HCT116 (cell line): ENCODE measurements at regions not wholly inside any gene's neighbourhood (a gene's known extent, or its start where the extent isn't known, plus 50 kb on each side); places are given as distances from the start of the nearest gene placed in this dataset.

Experiments
- ATAC-seq: fragments of 200-7000 bp; cut with Tn5 transposase; 2 replicates; pipeline ENCODE4 v1.9.1; 2020; ENCODE audit warnings: mild to moderate bottlenecking, moderate library complexity
- BruUV-seq: library from RNA; stranded (reverse); fragments of 400-500 nt; replicated peaks from 2 replicates; lab custom pipeline; 2021; lab: Mats Ljungman, UMichigan
- CTCF ChIA-PET: fragments of 300-600 bp; sonication (Branson Sonifier 250); formaldehyde crosslinking; loops from one replicate; lab custom pipeline; 2021; ENCODE audit warnings: antibody characterized with exemption; lab: Charles Lee
- POLR2A ChIA-PET: fragments of 300-600, 350-600 bp; sonication (Branson Sonifier 250); formaldehyde crosslinking; loops from one replicate; lab custom pipeline; 2021; ENCODE audit warnings: antibody characterized with exemption; lab: Charles Lee
- RAD21 ChIA-PET, 2 experiments: fragments of 300-600 bp; sonication (Branson Sonifier 250); formaldehyde crosslinking; loops; one replicate each; lab custom pipeline; 2023; ENCODE audit warnings: low total read pairs in 2 of 2; ENCODE audit not compliant: uncharacterized antibody in 2 of 2, unreplicated experiment in 2 of 2, low non-redundant PET in 1 of 2; lab: Charles Lee
- DNase-seq: peaks from one replicate; pipeline ENCODE4 v3.0.0-alpha.2; 2010; ENCODE audit warnings: low read depth, low spot score
- H2AFZ ChIP-seq: fragments of 200-600 bp; shearing (Covaris generic), sonication (generic); 2 replicates; pipeline ENCODE4 v1.6.1; 2017; ENCODE audit warnings: low read depth, mixed run types, mixed read lengths, antibody characterized with exemption, low read length; ENCODE audit not compliant: poor library complexity, severe bottlenecking
- H3K27ac ChIP-seq: 2 replicates; pipeline ENCODE4 v1.5.1; 2012; ENCODE audit warnings: low read depth, low read length
- H3K27me3 ChIP-seq: fragments of 200-600 bp; sonication (generic); 2 replicates; pipeline ENCODE4 v1.6.1; 2016; ENCODE audit warnings: mixed run types, low read length, mixed read lengths; ENCODE audit not compliant: insufficient read depth
- H3K36me3 ChIP-seq, 2 experiments: fragments of 200-500 bp in 1 of 2; fragments of 200-600 bp in 1 of 2; sonication (Bioruptor generic) in 1 of 2; sonication (generic) in 1 of 2; 2 replicates each; pipeline versions ENCODE4 v1.5.1 to v1.6.1; 2014 to 2016; ENCODE audit warnings: low read length in 2 of 2, inconsistent platforms in 1 of 2, mixed read lengths in 1 of 2, mixed run types in 1 of 2; ENCODE audit not compliant: insufficient read depth in 2 of 2, control insufficient read depth in 1 of 2
- H3K4me1 ChIP-seq, 2 experiments: fragments of 200-600 bp in 1 of 2; sonication (generic) in 1 of 2; 2 replicates each; pipeline versions ENCODE4 v1.5.1 to v1.6.1; 2012 to 2017; ENCODE audit warnings: low read length in 2 of 2, inconsistent platforms in 1 of 2, mild to moderate bottlenecking in 1 of 2, mixed read lengths in 1 of 2, mixed run types in 1 of 2, moderate library complexity in 1 of 2; ENCODE audit not compliant: insufficient read depth in 2 of 2, control insufficient read depth in 1 of 2
- H3K4me2 ChIP-seq: fragments of 200-600 bp; sonication (generic); 2 replicates; pipeline ENCODE4 v1.6.1; 2017; ENCODE audit warnings: mixed run types, low read length, mixed read lengths
- H3K4me3 ChIP-seq, 2 experiments: fragments of 200-600 bp in 1 of 2; sonication (generic) in 1 of 2; replicated peaks in 1 of 2; 2 replicates each; pipeline ENCODE4 v1.5.1; 2011 to 2016; ENCODE audit warnings: low read length in 2 of 2, control low read depth in 1 of 2, low read depth in 1 of 2, mild to moderate bottlenecking in 1 of 2, mixed read lengths in 1 of 2, mixed run types in 1 of 2
- H3K79me2 ChIP-seq: fragments of 200-600 bp; sonication (generic); 2 replicates; pipeline ENCODE4 v1.6.1; 2017; ENCODE audit warnings: mild to moderate bottlenecking, mixed run types, low read length, moderate library complexity, mixed read lengths; ENCODE audit not compliant: insufficient read depth
- H3K9ac ChIP-seq: fragments of 200-600 bp; sonication (generic); 2 replicates; pipeline ENCODE4 v1.6.1; 2016; ENCODE audit warnings: low read length, mixed read lengths
- H3K9me2 ChIP-seq: fragments of 200-600 bp; sonication (generic), shearing (Covaris generic); 2 replicates; pipeline ENCODE4 v1.6.1; 2017; ENCODE audit warnings: mixed run types, mild to moderate bottlenecking, moderate library complexity; ENCODE audit not compliant: insufficient read depth
- H3K9me3 ChIP-seq, 2 experiments: fragments of 200-500 bp in 1 of 2; fragments of 200-600 bp in 1 of 2; sonication (Bioruptor generic) in 1 of 2; sonication (generic) in 1 of 2; 2 replicates each; pipeline ENCODE4 v1.6.1; 2014 to 2017; ENCODE audit warnings: low read length in 2 of 2, mixed read lengths in 2 of 2, inconsistent platforms in 1 of 2, low read depth in 1 of 2, mild to moderate bottlenecking in 1 of 2, mixed run types in 1 of 2, moderate library complexity in 1 of 2; ENCODE audit not compliant: control insufficient read depth in 1 of 2, insufficient read depth in 1 of 2
- H4K20me1 ChIP-seq: fragments of 200-600 bp; sonication (generic), shearing (Covaris generic); 2 replicates; pipeline ENCODE4 v1.6.1; 2017; ENCODE audit warnings: mixed run types, mild to moderate bottlenecking, moderate library complexity; ENCODE audit not compliant: insufficient read depth
- CBX3 ChIP-seq: IDR thresholded peaks from 2 replicates; pipeline ENCODE4 v1.6.1; 2012; ENCODE audit warnings: low read depth
- CEBPB ChIP-seq: IDR thresholded peaks from 2 replicates; pipeline ENCODE4 v1.6.1; 2012; ENCODE audit warnings: low read depth
- EGR1 ChIP-seq: IDR thresholded peaks from 2 replicates; pipeline ENCODE4 v1.6.1; 2012; ENCODE audit warnings: low read depth
- POLR2AphosphoS5 ChIP-seq: IDR thresholded peaks from 2 replicates; pipeline ENCODE4 v1.6.1; 2011; ENCODE audit warnings: mild to moderate bottlenecking, low read depth, low read length, moderate library complexity
- SRF ChIP-seq: IDR thresholded peaks from 2 replicates; pipeline ENCODE4 v1.6.1; 2012; ENCODE audit warnings: low read depth
- ZNF274 ChIP-seq: fragments of 200-500 bp; sonication (Bioruptor generic); IDR thresholded peaks from 2 replicates; pipeline ENCODE4 v1.6.1; 2014; ENCODE audit warnings: mild to moderate bottlenecking, low read depth, low read length, inconsistent platforms
- intact Hi-C: fragments of 100-400 bp; cut with micrococcal nuclease; formaldehyde crosslinking; loops from 2 replicates; pipeline ENCODE4 v1.10.0; 2022
- TF ChIP-seq, protein P1 (sequence below): IDR thresholded peaks from 2 replicates; pipeline ENCODE4 v1.6.1; 2012
- TF ChIP-seq, protein P2 (sequence below): IDR thresholded peaks from 2 replicates; pipeline ENCODE4 v1.6.1; 2012
- TF ChIP-seq, protein P3 (sequence below): IDR thresholded peaks from 2 replicates; pipeline ENCODE4 v1.6.1; 2011; ENCODE audit warnings: mild to moderate bottlenecking, low read length, moderate library complexity; ENCODE audit not compliant: insufficient replicate concordance; ENCODE audit errors: extremely low read depth

DNA sequence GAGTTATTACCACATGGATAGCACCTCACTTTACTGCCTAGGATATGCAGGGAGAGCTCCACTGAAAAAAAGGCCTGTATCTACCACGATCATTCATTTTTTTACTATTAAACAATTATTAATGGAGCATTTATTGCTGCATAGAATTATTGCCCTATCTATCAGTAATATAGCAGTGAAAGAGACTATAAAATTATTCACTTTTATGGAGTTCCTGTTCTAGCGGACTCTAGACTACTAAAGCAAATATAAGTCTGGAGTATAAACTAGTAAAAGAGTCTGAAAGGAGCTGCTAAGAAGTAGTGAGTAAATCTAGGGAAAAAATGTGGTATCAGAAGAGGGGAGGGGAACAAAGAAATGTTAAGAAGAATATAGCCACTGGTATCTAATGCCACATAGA is 150.4 kb upstream of the CYLC2 start:
- no TSS peak for BruUV-seq
- ChIA-PET POLR2A (no interaction called here), RAD21 (no interaction called here), CTCF (no interaction called here)
- H3K9ac ChIP-seq = no peak overlapping the region
- H3K27ac ChIP-seq = no peak overlapping the region
- no peaks in the 10 kb centered on the region for H3K9me2 ChIP-seq
- no peaks in the 10 kb centered on the region for H3K4me1 ChIP-seq
- DNase-seq (no peak), ATAC-seq (no peak)
- peaks cover 3 to 26% of the 10 kb centered on the region in 2 experiments; a peak in 2 of 4 replicates for H3K9me3 ChIP-seq
- TF ChIP-seq SRF = no peak
- TF ChIP-seq EGR1 = no peak
- TF ChIP-seq CBX3 = no peak
- no peak for TF ChIP-seq CEBPB
- TF ChIP-seq, protein P1, sequence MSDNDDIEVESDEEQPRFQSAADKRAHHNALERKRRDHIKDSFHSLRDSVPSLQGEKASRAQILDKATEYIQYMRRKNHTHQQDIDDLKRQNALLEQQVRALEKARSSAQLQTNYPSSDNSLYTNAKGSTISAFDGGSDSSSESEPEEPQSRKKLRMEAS = no peak
- TF ChIP-seq, protein P2, sequence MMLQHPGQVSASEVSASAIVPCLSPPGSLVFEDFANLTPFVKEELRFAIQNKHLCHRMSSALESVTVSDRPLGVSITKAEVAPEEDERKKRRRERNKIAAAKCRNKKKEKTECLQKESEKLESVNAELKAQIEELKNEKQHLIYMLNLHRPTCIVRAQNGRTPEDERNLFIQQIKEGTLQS = no peak
- TF ChIP-seq, protein P3, sequence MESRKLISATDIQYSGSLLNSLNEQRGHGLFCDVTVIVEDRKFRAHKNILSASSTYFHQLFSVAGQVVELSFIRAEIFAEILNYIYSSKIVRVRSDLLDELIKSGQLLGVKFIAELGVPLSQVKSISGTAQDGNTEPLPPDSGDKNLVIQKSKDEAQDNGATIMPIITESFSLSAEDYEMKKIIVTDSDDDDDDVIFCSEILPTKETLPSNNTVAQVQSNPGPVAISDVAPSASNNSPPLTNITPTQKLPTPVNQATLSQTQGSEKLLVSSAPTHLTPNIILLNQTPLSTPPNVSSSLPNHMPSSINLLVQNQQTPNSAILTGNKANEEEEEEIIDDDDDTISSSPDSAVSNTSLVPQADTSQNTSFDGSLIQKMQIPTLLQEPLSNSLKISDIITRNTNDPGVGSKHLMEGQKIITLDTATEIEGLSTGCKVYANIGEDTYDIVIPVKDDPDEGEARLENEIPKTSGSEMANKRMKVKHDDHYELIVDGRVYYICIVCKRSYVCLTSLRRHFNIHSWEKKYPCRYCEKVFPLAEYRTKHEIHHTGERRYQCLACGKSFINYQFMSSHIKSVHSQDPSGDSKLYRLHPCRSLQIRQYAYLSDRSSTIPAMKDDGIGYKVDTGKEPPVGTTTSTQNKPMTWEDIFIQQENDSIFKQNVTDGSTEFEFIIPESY = no peak
- no peak for TF ChIP-seq ZNF274
- no peak for TF ChIP-seq POLR2AphosphoS5
- H3K27me3 ChIP-seq = no peaks in the 10 kb centered on the region
- no peaks in the 10 kb centered on the region for H3K36me3 ChIP-seq
- no peak overlapping the region for H3K4me3 ChIP-seq
- H3K79me2 ChIP-seq = no peaks in the 10 kb centered on the region
- H3K4me2 ChIP-seq = no peak overlapping the region
- intact Hi-C loops = no loop called here
- H2AFZ ChIP-seq = no peak overlapping the region
- H4K20me1 ChIP-seq = no peaks in the 10 kb centered on the region
